ENCODE measurements at regions not wholly inside any gene's neighbourhood (a gene's known extent, or its start where the extent isn't known, plus 50 kb on each side); places are given as distances from the start of the nearest gene placed in this dataset.

GRCh38 chr9:90017679-90018078 lies 412.9 kb downstream of the GADD45G start:
- no peak for DNase-seq (ENCODE audit: low read depth)
- no peak for TF ChIP-seq POLR2A (IDR thresholded peaks at IDR 0.05; ENCODE audit: extremely low read depth, insufficient read length)
- no peak for TF ChIP-seq CTCF (IDR thresholded peaks at IDR 0.05; ENCODE audit: low read depth, low read length)
- TF ChIP-seq MAX (IDR thresholded peaks at IDR 0.05; ENCODE audit: low read depth, low read length), result no peak
- no peak for TF ChIP-seq MYC (IDR thresholded peaks at IDR 0.05; ENCODE audit: low read depth, low read length)
- no peak overlapping the region for H3K4me3 ChIP-seq (ENCODE audit: low read depth, low read length)

- DNase-seq (ENCODE audit: low read depth), result peak; percentile 24
- TF ChIP-seq CTCF (IDR thresholded peaks at IDR 0.05; ENCODE audit: low read depth, low read length) (no peak), MYC (IDR thresholded peaks at IDR 0.05; ENCODE audit: low read depth, low read length) (no peak), POLR2A (IDR thresholded peaks at IDR 0.05; ENCODE audit: extremely low read depth, insufficient read length) (no peak), MAX (IDR thresholded peaks at IDR 0.05; ENCODE audit: low read depth, low read length) (no peak)
- H3K4me3 ChIP-seq (ENCODE audit: low read depth, low read length), result no peak overlapping the region
Observed at GRCh38 chr9:90018688-90019087, 413.9 kb downstream of the GADD45G start.

GRCh38 chr9:90019626-90020025 lies 414.8 kb downstream of the GADD45G start:
- TF ChIP-seq MYC (IDR thresholded peaks at IDR 0.05; ENCODE audit: low read depth, low read length), result no peak
- no peak for TF ChIP-seq MAX (IDR thresholded peaks at IDR 0.05; ENCODE audit: low read depth, low read length)
- TF ChIP-seq CTCF (IDR thresholded peaks at IDR 0.05; ENCODE audit: low read depth, low read length), result no peak
- TF ChIP-seq POLR2A (IDR thresholded peaks at IDR 0.05; ENCODE audit: extremely low read depth, insufficient read length), result no peak
- no peak overlapping the region for H3K4me3 ChIP-seq (ENCODE audit: low read depth, low read length)
- DNase-seq (ENCODE audit: low read depth), result no peak

GRCh38 chr9:90020276-90020871 lies 415.6 kb downstream of the GADD45G start:
- no peak overlapping the region for H3K4me3 ChIP-seq (ENCODE audit: low read depth, low read length)
- DNase-seq (ENCODE audit: low read depth), result no peak
- TF ChIP-seq MAX (IDR thresholded peaks at IDR 0.05; ENCODE audit: low read depth, low read length), result no peak

GRCh38 chr9:90021216-90021906 lies 416.5 kb downstream of the GADD45G start:
- DNase-seq (ENCODE audit: low read depth), result no peak
- TF ChIP-seq POLR2A (IDR thresholded peaks at IDR 0.05; ENCODE audit: extremely low read depth, insufficient read length) (no peak), MYC (IDR thresholded peaks at IDR 0.05; ENCODE audit: low read depth, low read length) (no peak), MAX (IDR thresholded peaks at IDR 0.05; ENCODE audit: low read depth, low read length) (no peak), CTCF (IDR thresholded peaks at IDR 0.05; ENCODE audit: low read depth, low read length) (no peak)
- no peak overlapping the region for H3K4me3 ChIP-seq (ENCODE audit: low read depth, low read length)

- TF ChIP-seq CTCF (IDR thresholded peaks at IDR 0.05; ENCODE audit: low read depth, low read length) (no peak), MYC (IDR thresholded peaks at IDR 0.05; ENCODE audit: low read depth, low read length) (no peak)
- H3K4me3 ChIP-seq (ENCODE audit: low read depth, low read length), result no peak overlapping the region
- DNase-seq (ENCODE audit: low read depth), result no peak
Observed at GRCh38 chr9:90022474-90022873, 417.7 kb downstream of the GADD45G start.
